Inflammatory macrophage (primary cell): ENCODE measurements at regions not wholly inside any gene's neighbourhood (a gene's known extent, or its start where the extent isn't known, plus 50 kb on each side); places are given as distances from the start of the nearest gene placed in this dataset.
"Not testable (repeated sequence)": the region's sequence is repeated elsewhere in the genome, so short reads cannot be mapped to it uniquely, and the experiment has no call there.

Source experiments
- DNase-seq, 2 donors: peaks; one replicate each; pipeline ENCODE4 v3.0.0-alpha.2; 2020 to 2022

GRCh38 chr20:57782631-57783041, 72.8 kb upstream of the PMEPA1 start:
- DNase-seq, result no peak

GRCh38 chr20:57781901-57782300, 72.1 kb upstream of the PMEPA1 start:
- DNase-seq, result no peak

GRCh38 chr20:57780906-57781305, 71.1 kb upstream of the PMEPA1 start:
- no peak for DNase-seq

- no peak for DNase-seq
Observed at GRCh38 chr20:57780398-57780797, 70.6 kb upstream of the PMEPA1 start.

- DNase-seq, result no peak
Observed at GRCh38 chr20:57779401-57780003, 69.7 kb upstream of the PMEPA1 start.

GRCh38 chr20:57777911-57778310, 68.1 kb upstream of the PMEPA1 start:
- DNase-seq, result no peak

- no peak for DNase-seq
Observed at GRCh38 chr20:57774951-57775350, 65.1 kb upstream of the PMEPA1 start.

- DNase-seq, result no peak
Observed at GRCh38 chr20:57774111-57774880, 64.5 kb upstream of the PMEPA1 start.

- DNase-seq, result no peak
Observed at GRCh38 chr20:57773059-57773815, 63.4 kb upstream of the PMEPA1 start.

- no peak for DNase-seq
Observed at GRCh38 chr20:57772349-57772964, 62.6 kb upstream of the PMEPA1 start.

GRCh38 chr20:57770852-57771720, 61.3 kb upstream of the PMEPA1 start:
- DNase-seq, result no peak

GRCh38 chr20:57770401-57770800, 60.6 kb upstream of the PMEPA1 start:
- not testable (repeated sequence) for DNase-seq

- DNase-seq, result no peak
Observed at GRCh38 chr20:57769756-57770155, 59.9 kb upstream of the PMEPA1 start.

GRCh38 chr20:57768519-57768918, 58.7 kb upstream of the PMEPA1 start:
- DNase-seq, result no peak

GRCh38 chr20:57767441-57767840, 57.6 kb upstream of the PMEPA1 start:
- no peak for DNase-seq

GRCh38 chr20:57763235-57763595, 53.4 kb upstream of the PMEPA1 start:
- DNase-seq, result no peak

- DNase-seq, result no peak
Observed at GRCh38 chr20:57762531-57763234, 52.9 kb upstream of the PMEPA1 start.

- DNase-seq, result no peak
Observed at GRCh38 chr20:57761413-57761734, 51.6 kb upstream of the PMEPA1 start.

- no peak for DNase-seq
Observed at GRCh38 chr20:57760698-57761412, 51.0 kb upstream of the PMEPA1 start.

- no peak for DNase-seq
Observed at GRCh38 chr20:57759724-57760123, 49.9 kb upstream of the PMEPA1 start.
